H1 (cell line): ENCODE measurements at regions not wholly inside any gene's neighbourhood (a gene's known extent, or its start where the extent isn't known, plus 50 kb on each side); places are given as distances from the start of the nearest gene placed in this dataset.

ENCODE experiments used
- CHD1 ChIP-seq: IDR thresholded peaks from 2 replicates; pipeline ENCODE4 v1.6.1; 2012; ENCODE audit warnings: low read depth, low read length, improper control_type of control experiment
- CHD2 ChIP-seq: IDR thresholded peaks from 2 replicates; pipeline ENCODE4 v1.6.1; 2012; ENCODE audit warnings: low read length, improper control_type of control experiment
- KDM5A ChIP-seq: fragments of 200-600 bp; IDR thresholded peaks from 2 replicates; pipeline ENCODE4 v1.7.1; 2012; ENCODE audit warnings: mild to moderate bottlenecking, low read length, inconsistent platforms, mixed read lengths
- MAFK ChIP-seq: IDR thresholded peaks from 2 replicates; pipeline ENCODE4 v1.6.1; 2012; ENCODE audit warnings: low read depth, mild to moderate bottlenecking, improper control_type of control experiment, low read length
- NANOG ChIP-seq: IDR thresholded peaks from 2 replicates; pipeline ENCODE4 v1.6.1; 2011; ENCODE audit warnings: low read length, low read depth, mild to moderate bottlenecking, inconsistent platforms; ENCODE audit not compliant: insufficient read depth, poor library complexity, severe bottlenecking
- PHF8 ChIP-seq: fragments of 200-600 bp; sonication (generic); conservative IDR thresholded peaks from 2 replicates; pipeline ENCODE4 v1.7.1; 2012; ENCODE audit warnings: low read depth, mild to moderate bottlenecking, inconsistent platforms, low read length, moderate library complexity
- SP4 ChIP-seq: IDR thresholded peaks from 2 replicates; pipeline ENCODE4 v1.6.1; 2012; ENCODE audit warnings: low read length, inconsistent platforms
- TAF7 ChIP-seq: optimal IDR thresholded peaks from 2 replicates; pipeline ENCODE3; 2011; ENCODE audit warnings: low read depth, mild to moderate bottlenecking, inconsistent platforms, low read length, moderate library complexity, borderline replicate concordance
- TCF12 ChIP-seq: IDR thresholded peaks from 2 replicates; pipeline ENCODE4 v1.6.1; 2011; ENCODE audit warnings: low read depth, mild to moderate bottlenecking, low read length
- YY1 ChIP-seq: IDR thresholded peaks from 2 replicates; pipeline ENCODE4 v1.6.1; 2011; ENCODE audit warnings: low read depth, mild to moderate bottlenecking, low read length

DNA sequence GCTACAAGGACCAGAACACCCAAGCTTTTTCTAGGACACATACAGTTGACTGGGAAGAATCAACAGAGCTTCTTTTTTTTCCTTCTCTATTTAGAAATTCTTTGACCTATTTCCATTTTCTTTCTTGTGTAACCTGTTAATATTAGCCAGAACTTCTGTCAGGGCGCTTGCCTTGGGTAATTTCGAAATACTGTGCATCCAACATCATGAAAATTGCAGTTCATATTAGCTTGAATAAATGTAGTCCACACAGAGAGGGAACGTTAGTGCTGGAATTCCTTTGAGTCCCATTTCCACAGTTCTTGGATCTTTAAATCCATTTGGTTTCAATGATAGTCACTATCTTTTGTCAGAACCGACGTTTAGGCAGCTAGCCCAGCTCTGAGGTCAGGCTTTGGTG is 141.8 kb downstream of the MXRA5 start (continued):
- TF ChIP-seq TCF12 = no peak
- TF ChIP-seq CHD2 = no peak
- no peak for TF ChIP-seq MAFK
- TF ChIP-seq KDM5A = no peak
- TF ChIP-seq TAF7 = no peak
- no peak for TF ChIP-seq CHD1
- no peak for TF ChIP-seq YY1
- TF ChIP-seq PHF8 = no peak
- no peak for TF ChIP-seq NANOG
- no peak for TF ChIP-seq SP4
- TF ChIP-seq, all 59 proteins: peak for 0
